Stimulated activated CD4-positive, alpha-beta T cell treated with anti-CD3 and anti-CD28 coated beads, Interleukin-15, amount 100 ng/mL, for 48 hours (primary cell): ENCODE measurements at regions not wholly inside any gene's neighbourhood (a gene's known extent, or its start where the extent isn't known, plus 50 kb on each side); places are given as distances from the start of the nearest gene placed in this dataset.
"Not testable (repeated sequence)": the region's sequence is repeated elsewhere in the genome, so short reads cannot be mapped to it uniquely, and the experiment has no call there.

ENCODE experiments used
- DNase-seq, 2 donors: peaks; one replicate each; pipeline ENCODE4 v3.0.0-alpha.2; 2020; ENCODE audit warnings: low read depth in 2 of 2

DNA sequence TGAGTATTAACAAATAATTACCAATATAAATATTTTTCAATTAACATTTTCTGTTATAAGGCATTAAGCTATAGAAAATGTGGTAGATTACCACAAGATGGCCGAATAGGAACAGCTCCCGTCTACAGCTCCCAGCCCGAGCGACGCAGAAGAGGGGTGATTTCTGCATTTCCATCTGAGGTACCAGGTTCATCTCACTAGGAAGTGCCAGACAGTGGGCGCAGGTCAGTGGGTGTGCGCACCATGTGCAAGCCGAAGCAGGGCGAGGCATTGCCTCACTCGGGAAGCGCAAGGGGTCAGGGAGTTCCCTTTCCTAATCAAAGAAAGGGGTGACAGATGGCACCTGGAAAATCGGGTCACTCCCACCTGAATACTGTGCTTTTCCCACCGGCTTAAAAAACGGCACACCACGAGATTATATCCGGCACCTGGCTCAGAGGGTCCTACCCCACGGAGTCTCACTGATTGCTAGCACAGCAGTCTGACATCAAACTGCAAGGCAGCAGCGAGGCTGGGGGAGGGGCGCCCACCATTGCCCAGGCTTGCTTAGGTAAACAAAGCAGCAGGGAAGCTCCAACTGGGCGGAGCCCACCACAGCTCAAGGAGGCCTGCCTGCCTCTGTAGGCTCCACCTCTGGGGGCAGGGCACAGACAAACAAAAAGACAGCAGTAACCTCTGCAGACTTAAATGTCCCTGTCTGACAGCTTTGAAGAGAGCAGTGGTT, 808.4 kb downstream of the FSCB start:
- not testable (repeated sequence) for DNase-seq

DNA sequence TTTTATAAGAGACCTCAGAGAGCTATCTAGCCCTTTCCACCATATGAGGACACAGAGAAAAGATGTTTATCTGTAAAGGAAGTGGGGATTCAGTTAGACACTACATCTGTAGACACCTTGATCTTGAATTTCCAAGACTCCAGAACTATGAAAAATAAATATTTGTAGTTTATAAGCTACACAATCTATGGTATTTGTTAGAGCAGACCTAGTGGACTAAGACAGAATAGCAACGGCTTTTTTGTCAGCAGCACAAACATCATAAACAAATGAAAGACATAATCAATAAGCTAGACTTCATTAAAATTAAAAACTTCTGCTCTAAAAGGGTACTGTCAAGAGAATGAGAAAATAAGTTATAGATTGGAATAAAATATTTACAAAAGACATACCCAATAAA, 810.1 kb downstream of the FSCB start:
- DNase-seq: no peak

DNA sequence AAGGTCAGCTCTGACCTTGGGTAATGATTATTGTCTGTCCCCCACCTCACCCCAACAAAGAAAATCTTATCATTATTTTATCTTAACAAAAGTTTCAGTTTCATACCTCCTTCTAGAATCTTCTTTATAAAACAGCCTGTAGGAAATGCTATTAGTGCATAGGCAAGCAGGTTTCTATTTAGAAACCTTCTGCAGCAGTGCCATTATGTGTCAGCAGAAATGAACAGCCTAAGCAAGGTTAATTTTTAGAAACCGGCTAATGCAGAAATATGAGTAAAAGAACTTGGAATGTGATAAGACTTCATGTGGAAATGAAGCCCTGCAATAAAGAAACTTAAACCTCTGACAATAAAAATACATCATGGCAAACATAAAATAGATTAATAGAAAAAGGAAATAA, 814.4 kb downstream of the FSCB start:
- DNase-seq: no peak

DNA sequence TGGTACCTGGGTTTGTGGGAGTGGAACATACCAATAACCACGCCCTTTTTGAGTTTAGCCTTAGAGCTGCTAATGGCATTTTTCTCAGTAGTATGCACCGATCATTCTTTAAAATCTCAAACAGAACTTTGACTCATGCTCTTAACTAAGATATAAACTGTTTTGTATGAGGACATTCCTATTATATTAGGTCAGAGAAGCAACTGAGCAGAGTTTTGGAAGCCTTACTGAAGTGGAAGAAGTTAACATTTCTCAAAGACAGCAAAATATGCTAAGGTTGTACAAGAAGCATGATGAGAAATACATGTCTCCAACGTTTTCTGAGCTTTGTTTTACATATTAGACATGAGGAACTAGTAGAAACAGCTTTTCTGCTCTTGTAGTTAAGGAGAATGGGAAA, 819.2 kb downstream of the FSCB start:
- no peak for DNase-seq

DNA sequence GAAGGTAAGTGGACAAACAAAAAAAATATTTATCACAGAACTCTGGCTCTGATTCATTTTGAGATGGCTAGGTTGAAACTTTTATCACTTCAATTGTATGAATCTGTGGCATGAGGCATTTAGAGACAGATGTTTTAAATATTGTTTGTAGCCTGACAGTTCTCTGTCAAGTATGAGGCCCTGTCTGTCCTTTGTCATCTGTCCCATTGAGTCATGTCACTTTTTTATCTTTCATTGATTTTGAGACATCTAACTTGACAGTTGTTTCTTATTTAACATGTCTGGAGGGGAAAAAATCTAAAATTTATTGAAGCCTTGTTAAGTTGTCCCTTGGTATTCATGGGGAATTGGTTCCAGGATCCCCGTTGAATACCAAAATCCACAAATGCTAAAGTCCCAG, 829.5 kb downstream of the FSCB start:
- DNase-seq: no peak

DNA sequence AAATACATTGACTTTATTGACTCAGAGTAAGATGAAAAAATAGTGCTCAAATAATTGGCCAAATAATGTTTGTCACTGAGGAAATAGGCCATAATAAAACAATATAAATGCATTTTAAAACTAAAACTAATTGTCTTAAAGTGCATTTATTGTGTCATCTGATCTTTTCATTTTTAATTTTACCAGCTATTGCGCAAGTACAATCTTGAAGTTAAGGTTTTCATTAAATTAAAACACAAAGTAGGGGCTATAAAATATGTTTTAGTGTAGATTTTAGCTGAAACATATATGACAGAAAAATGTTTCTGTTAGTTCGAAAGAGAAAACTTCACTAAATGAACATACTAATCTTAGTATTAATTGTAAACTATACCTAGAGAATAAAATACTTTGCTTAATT, 832.8 kb downstream of the FSCB start:
- no peak for DNase-seq

DNA sequence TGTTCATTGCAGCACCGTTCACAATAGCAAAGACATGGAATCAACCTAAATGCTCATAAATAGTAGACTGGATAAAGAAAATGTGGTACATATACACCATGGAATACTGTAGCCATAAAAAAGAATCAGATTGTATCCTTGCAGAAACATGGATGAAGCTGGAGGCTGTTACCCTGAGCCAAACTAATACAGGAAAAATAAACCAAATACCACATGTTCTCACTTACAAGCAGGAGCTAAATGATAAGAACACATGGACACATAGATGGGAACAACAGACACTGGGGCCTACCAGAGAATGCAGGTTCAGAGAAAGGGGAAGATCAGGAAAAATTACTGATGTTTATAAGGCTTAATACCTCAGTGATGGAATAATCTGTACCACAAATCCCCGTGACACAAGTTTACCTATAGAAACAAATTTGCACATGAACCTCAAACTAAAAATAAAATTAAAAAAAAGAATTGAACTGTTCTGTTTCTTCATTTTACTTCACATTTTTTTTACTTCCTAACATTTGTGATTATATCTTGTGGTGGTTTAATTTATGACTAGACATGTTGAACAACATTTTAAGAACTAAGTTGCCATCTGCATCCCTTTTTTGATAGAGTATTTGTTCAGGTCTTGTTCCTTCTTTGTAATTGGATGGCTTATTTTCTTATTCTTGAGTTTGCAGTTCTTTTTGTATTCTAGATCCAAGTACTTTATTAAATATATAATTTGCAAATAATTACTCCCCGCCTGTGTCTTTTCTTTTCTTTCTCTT, 835.2 kb downstream of the FSCB start:
- DNase-seq: no peak

DNA sequence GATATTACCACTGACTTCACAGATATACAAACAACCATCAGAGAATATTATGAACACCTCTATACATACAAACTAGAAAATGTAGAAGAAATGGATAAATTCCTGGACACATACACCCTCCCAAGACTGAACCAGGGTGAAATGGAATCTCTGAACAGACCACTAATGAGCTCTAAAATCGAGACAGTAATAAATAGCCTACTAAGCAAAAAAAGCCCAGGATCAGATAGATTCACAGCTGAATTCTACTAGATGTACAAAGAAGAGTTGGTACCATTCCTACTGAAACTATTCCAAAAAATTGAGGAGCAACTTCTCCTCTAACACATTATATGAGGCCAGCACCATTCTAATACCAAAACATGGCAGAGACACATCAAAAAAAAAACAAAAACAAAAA, 837.7 kb downstream of the FSCB start:
- no peak for DNase-seq

DNA sequence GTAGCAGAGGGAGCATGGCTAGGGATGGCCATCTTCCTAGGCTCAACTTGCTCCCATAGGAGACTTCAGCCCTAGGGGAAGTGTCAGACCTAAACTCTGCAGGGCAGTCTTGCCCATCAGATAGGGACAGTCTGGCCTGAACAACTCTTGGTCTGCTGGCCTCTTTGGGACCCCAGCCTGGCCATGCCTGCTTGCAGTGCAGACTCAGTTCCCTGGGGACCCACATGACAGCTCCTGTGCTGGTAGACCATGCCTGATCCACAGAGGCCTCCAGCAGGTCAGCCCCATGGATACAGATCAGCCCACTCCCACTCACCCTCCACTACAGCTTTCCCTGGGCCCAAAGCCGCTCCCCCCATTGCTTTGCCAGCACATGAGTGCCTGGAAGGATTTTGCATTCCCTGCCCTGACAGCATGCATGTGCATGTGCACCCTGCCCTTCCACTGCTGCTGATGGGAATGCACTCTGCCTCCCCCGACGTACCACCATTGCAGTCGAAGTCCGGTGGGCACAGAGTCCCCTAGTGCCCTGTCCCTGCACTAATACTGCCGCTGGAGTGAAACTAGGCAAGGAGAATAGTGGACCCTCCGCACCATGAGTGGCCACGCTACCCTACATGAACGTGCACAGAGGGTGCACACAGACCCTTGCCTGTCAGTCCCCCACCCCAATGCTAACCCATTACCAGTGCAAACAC, 841.4 kb downstream of the FSCB start:
- DNase-seq: no peak

DNA sequence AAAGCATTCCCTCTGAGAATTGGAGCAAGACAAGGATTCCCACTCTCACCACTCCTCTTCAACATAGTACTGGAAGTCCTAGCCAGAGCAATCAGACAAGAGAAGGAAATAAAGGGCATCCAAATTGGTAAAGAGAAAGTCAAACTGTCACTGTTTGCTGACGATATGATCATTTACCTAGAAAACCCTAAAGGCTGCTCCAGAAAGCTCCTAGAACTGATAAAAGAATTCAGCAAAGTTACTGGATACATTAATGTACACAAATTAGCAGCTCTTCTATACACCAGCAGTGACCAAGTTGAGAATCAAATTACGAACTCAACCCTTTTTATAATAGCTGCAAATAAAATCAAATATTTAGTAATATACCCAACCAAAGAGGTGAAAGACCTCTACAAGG, 851.9 kb downstream of the FSCB start:
- not testable (repeated sequence) for DNase-seq

DNA sequence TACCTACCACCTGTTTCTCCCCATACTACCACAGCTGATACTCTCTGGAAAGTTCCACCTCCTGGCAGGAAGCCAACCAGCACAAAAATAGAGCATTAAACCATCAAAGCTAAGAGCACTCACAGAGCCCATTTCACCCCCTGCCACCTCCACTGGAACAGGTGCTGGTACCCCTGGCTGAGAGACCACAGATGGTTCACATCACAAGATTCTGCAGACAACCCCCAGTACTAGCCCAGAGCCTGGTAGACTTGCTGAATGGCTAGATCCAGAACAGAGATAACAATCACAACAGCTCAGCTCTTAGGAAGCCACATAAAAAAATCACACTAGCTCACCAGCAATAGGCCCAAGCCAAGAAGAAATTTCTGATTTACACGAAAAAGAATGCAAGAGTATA, 855.2 kb downstream of the FSCB start:
- no peak for DNase-seq

DNA sequence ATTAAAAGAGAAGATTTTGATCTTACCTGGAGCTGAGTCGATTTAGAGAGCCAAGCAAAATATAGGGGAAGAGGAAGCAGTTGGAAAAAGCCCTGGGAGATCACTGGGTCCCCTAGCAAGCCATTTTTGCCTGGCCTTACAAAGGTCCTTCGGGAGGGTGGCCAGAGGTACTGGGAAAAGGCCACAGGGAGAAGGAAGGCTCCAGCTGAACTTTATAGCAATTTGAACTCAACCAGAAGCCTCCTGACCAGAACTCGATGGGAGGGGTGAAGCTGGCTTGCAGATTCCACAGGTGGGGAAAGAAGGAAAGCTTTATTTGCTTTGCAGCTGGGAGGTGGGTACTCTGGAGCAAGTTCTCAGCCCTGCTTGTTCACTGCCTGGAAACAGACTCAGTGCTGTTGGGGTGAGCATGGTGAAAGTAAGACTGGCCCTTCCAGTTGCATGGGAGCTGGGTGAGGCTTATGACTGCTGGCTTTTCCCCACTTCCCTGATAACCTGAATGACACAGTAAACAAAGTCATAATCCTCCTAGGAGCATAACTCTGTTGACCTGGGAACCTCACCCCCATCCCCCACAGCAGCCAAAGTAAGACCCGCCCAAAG, 855.8 kb downstream of the FSCB start:
- no peak for DNase-seq

DNA sequence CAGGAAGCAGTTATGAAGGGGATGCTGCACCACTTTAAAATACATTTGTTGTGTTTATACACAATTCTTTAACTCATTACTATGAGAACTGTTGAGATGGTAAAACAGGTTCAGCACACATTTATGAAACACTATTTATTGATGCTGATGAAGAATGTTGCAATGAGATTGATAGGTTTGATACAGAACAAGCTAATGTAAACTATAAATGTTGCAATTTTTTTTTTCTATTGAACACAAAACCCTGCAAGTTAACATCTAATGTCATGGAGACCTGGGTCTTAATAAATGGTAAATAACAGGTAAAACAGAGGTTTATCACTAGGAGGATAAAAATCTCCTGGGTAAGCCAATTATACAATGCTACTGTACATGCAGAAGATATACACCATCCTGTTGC, 857.6 kb downstream of the FSCB start:
- DNase-seq: no peak

DNA sequence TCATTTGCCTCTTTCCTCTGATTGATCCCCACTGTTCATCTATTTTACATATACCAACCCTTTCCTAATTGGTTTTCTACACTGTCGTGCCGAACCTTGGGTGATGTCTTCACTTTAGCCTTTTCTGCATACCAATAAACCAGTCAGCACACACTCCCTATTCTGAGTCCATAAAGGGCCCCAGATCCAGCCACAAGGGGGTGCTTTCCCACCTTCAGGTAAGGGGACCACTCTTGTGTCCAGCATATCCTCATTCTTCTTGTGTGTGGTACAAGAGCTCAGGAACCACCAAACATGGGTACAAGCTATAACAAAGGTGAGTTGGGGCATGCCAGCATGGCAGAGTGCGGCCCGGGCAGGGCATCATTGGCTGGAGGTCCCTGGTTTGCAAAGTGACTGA, 859.8 kb downstream of the FSCB start:
- DNase-seq: no peak

DNA sequence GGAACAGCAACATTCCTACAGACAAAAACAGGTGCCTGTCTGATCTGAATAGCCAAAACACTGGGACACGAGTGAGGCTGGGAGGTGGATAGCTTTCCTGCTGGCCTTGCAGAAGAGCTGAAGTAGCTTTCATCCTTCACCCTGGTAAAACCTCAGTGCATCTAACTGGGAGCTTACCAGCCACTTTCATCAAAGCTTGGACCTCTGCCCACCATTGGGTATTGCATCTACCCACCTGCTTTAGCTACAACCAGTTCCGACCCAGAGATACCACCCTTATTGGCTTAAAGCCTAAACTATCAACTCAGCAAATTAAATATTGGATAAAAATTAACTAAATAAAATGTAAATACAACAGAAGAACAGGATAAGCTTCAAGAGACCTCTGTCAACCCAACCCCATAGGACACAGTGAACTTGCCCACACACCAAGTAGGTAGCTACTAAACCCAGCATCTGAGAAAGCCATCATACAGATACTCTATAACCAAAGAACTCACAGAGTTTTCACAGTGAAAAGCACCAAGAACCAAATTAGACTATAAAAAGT, 866.3 kb downstream of the FSCB start:
- no peak for DNase-seq

DNA sequence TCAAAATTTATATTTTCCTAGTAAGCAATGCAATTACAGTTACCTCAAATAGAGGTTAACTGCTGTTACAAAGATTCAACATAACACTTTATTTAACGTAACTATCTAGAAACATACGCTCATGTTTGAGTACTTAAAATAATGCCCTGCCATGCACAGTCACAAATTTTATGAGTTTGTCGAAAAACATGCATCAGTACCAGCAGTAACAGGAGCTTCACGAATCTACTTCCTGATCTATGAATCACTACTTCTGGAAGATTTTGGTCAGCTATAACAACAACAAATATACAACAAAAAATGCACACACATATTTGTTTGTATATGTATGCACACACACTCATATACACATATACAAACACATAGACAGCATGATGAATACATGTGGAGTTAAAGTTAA, 881.8 kb downstream of the FSCB start:
- no peak for DNase-seq

DNA sequence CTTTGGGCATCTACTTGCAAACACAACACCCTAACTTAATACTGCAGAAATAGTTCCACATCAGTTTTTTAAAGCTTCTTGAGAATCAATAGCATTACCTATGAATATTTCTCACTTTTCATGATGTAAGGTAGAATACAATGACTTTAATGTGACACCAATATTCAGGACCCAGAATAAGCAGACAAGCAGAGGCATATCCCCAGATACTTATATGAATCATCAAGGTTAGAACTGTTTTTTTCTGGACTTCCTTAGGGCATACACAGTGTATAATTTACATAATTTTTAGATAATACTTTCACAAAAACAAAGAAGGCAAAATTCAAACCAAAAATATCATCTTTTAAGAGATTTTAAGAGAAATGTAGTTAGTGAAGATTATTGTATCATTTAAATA, 885.8 kb downstream of the FSCB start:
- no peak for DNase-seq

DNA sequence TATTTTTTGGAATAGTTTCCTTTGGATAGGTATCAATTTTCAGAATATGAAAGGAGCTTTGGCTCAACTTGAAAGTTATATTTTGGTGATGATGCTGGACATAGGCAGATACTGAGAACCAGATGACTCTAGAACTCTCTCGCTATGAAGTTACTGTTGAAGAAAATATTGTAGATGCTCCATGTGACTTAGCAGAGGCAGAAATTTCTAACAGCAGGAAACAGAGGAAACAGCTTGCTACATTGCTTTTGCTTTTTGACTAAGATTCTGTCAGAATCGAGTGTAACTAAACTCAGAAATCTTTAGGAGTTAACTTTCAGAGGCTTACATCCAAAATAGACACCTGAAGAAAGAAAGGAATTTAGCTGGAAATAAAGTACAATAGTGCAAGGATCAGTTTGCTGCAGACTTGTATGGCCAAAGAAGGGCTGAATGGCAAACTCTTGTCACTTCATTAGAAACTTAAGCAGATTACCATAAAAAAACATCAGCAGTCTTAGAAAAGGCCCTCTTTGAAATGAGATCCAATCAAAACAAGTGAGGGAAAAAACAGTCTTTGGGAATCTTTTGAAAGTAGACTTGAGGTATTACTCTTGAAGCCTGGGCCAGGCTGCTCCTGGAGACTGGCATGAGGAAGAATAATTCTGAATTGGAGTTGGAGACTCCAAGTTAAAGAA, 911.8 kb downstream of the FSCB start:
- DNase-seq: no peak

DNA sequence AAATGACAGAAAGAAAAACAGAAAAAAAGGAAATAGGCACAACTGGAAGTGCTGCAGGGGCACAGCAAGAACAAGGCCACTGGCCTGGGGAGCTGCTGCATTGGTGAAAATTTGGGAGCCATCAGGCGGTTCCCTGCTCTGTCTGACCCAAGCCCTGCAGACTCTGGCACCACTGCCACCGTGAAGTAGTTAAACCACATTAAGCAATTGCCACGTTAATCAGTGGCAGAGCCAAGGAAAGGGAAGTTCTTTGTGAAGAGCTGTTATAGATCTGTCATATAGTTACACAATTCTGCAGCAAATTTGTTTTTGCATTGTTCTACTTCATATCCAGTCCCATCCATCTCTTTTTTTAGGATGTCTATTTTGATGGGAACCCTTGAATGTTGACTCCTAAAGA, 915.3 kb downstream of the FSCB start:
- DNase-seq: no peak

DNA sequence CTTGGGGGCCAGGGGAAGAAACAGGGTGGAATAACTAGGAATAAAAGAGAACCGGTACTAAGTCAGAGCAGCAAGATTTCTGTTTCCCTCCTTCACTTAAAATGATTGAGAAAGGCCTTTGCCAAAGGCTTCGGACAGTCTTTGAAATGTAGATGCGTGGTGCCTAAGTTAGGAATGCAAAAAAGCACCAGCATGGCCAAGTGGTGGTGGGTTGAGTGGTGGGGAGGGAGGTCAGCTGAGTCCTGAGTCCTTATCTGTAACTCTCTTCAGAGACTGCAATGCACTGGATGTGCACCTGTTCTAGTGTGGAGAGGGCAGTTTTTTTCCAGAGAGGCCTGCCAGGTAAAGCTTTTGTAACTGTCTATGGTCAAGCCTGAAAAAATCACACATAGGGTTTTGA, 919.9 kb downstream of the FSCB start:
- no peak for DNase-seq

DNA sequence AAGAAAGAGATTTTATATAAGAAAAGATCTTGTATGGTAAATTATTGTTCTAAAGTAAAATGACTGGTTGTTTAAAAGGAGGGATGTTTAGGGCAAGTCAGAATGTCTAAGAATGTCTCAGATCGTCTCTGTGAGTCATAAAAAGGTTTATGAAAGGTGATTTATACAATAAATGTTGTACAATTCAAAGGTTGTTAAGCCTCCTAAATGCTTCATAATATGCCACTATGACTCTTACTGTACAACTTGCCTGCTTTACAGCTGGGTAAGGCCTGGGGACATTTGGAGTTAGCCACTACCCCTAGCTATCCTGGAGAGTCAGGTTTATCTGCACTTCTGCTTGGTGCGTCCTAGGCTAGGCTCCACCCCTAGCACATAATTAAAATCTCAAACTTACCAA, 927.4 kb downstream of the FSCB start:
- no peak for DNase-seq

DNA sequence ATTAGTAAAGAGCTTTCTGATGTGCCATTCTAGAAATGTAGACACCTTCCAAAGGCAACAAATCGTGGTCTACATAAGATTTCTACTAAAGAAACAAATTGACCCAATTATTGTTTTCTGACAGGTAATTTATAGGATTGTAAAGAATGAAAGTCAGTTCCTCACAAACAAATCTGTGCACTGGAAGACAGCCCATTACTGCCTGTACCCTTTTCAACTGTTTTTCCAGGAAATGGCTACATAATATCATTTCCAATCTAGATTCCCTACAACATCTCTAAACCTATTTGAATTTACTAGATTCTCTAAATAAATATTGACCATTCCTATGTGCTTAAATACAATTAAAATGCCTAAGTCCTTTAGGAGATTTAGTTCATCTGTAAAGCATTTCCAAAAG, 939.1 kb downstream of the FSCB start:
- DNase-seq: no peak
